Lung (tissue), 11 donors: ENCODE measurements at regions not wholly inside any gene's neighbourhood (a gene's known extent, or its start where the extent isn't known, plus 50 kb on each side); places are given as distances from the start of the nearest gene placed in this dataset.

Experiments
- ATAC-seq: fragments of 200-7000 bp; cut with Tn5 transposase; one replicate; pipeline ENCODE4 v1.9.1; 2020; ENCODE audit warnings: moderate number of reproducible peaks; ENCODE audit not compliant: insufficient read depth, low FRiP score
- DNase-seq, 3 donors: peaks; one replicate each; pipeline ENCODE4 v3.0.0-alpha.2; 2013 to 2017
- H3K27ac ChIP-seq, 2 donors: one replicate each; pipeline ENCODE4 v1.5.1; 2013; ENCODE audit warnings: mild to moderate bottlenecking in 2 of 2, moderate library complexity in 2 of 2, control low read depth in 1 of 2, inconsistent platforms in 1 of 2, low read depth in 1 of 2, low read length in 1 of 2
- H3K27me3 ChIP-seq, 3 donors: one replicate each; pipeline ENCODE4 v1.5.1; 2013; ENCODE audit warnings: low read length in 2 of 3; ENCODE audit not compliant: control insufficient read depth in 3 of 3, insufficient read depth in 3 of 3
- H3K36me3 ChIP-seq, 4 donors: one replicate each; pipeline ENCODE4 v1.5.1; 2013; ENCODE audit warnings: low read length in 4 of 4, mild to moderate bottlenecking in 1 of 4, moderate library complexity in 1 of 4; ENCODE audit not compliant: control insufficient read depth in 4 of 4, insufficient read depth in 4 of 4
- H3K4me1 ChIP-seq, 5 donors: one replicate each; pipeline ENCODE4 v1.5.1; 2013; ENCODE audit warnings: low read length in 5 of 5, mild to moderate bottlenecking in 2 of 5, moderate library complexity in 1 of 5; ENCODE audit not compliant: control insufficient read depth in 5 of 5, insufficient read depth in 5 of 5
- H3K4me3 ChIP-seq: one replicate; pipeline ENCODE4 v1.5.1; 2013; ENCODE audit warnings: mild to moderate bottlenecking, control low read depth, moderate library complexity
- H3K9ac ChIP-seq, 2 donors: one replicate each; pipeline ENCODE4 v1.5.1; 2013; ENCODE audit warnings: low read length in 2 of 2, control low read depth in 1 of 2; ENCODE audit not compliant: insufficient read depth in 1 of 2
- H3K9me3 ChIP-seq, 4 donors: one replicate each; pipeline ENCODE4 v1.5.1; 2013; ENCODE audit warnings: low read length in 3 of 4, mild to moderate bottlenecking in 1 of 4, moderate library complexity in 1 of 4; ENCODE audit not compliant: control insufficient read depth in 4 of 4, insufficient read depth in 3 of 4
- CTCF ChIP-seq: IDR thresholded peaks from 2 replicates; pipeline ENCODE4 v1.5.1; 2012; ENCODE audit warnings: mild to moderate bottlenecking; ENCODE audit errors: control extremely low read depth, extremely low read depth
- WGBS, 2 donors: extraction: QIAGEN DNeasy Blood & Tissue Kit; methylation state at CpG; one replicate each; pipeline ENCODE4 v1.1.7; 2013; 5-methylcytosine and 5-hydroxymethylcytosine counted together
- donor health status: control.
- donor health status: control.
- donor health status: Bipolar disorder and iron deficiency.
- donor health status: healthy.
- donor health status: DM: yes; HTN: yes; CAD: no.

DNA sequence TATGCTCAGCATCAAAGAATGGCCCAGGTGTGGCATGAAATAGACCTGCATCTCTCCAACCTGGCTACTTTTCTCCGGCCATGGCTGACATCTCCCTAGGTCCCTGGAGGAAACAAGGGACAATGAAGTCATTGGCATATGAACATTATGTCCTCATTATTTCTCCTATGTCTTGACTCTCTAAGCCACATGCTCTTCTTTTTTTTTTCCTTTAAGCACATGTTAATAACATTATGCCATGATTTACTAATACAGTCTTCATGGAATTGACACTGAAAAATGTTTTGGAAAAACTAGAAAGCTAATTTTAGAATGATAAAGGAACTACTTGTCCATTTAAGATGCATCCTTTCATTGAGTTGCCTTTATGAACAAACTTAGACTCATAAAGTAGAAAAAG, 628.9 kb downstream of the TNS3 start:
- no peak overlapping the region for H3K4me3 ChIP-seq
- DNase-seq (no peak), ATAC-seq (no peak)
- H3K4me1 ChIP-seq: peaks cover 0 to 7% (median 2%) of the 10 kb centered on the region in 5 donors
- WGBS, 2 donors: 97 to 100% methylated on average over 1 of the region's 1 CpG
- H3K27me3 ChIP-seq: no peaks in the 10 kb centered on the region
- no peak overlapping the region for H3K9ac ChIP-seq
- H3K27ac ChIP-seq: no peak overlapping the region
- no peaks in the 10 kb centered on the region for H3K36me3 ChIP-seq
- H3K9me3 ChIP-seq: no peaks in the 10 kb centered on the region
- TF ChIP-seq CTCF: no peak

DNA sequence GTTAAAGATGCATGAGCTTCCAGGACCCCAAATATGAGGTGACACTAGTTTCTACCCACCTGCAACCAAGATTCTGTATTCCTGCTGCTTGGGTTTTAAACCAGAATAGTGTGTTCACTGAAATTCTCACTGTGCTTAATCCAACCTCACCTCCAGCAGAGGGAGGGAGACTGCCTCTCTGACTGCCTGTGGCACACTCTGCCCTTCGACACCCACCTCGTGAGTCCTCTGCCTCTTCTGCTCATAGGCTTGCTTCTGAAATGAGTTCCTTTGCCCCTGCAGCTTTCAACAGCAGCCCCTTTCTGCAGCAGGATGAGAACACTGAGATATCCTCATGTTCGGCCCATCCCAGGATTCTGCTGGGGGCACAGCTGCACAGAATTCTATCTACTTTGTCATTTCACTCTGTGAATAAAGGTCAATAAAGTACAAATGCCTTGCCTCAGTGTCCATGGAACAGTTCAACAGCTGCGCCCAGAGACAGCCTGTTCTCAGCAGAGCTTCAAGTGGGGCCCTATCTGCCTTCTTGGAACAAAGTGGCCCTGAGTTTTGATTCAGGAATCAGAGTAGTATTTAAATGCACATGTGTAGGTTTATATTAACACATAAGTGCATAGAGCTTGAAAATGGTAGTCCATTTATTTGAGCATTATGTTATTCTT, 632.5 kb downstream of the TNS3 start:
- Histone ChIP-seq H3K4me1 (peaks cover 0 to 3% (median 2%) of the 10 kb centered on the region in 5 donors), H3K27me3 (no peaks in the 10 kb centered on the region), H3K27ac (no peak overlapping the region), H3K36me3 (no peaks in the 10 kb centered on the region), H3K4me3 (no peak overlapping the region), H3K9ac (no peak overlapping the region), H3K9me3 (no peaks in the 10 kb centered on the region)
- ATAC-seq (no peak), DNase-seq (no peak)
- TF ChIP-seq CTCF: no peak
- 64 to 75% methylated on average over 4 of the region's 4 CpGs for WGBS, 2 donors

DNA sequence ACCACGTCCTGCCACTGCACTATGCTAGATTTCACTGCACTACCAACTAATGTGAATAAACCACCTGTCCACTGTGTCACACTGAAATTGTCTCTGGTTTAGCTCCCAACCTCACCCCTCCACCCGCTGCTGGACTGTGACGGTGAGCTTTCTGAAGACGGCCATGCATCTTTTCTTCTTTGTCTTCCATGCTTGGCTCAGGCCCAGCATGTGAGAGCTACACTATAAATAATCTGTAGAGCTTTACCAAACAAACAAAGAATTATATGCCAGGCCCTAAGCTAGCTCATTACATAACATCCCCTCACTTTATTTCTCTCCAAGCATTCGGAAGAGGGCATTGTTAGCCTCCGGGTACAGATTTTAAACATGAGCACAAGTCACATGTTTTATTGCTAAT, 633.2 kb downstream of the TNS3 start:
- H3K9me3 ChIP-seq: no peaks in the 10 kb centered on the region
- TF ChIP-seq CTCF: no peak
- H3K36me3 ChIP-seq: no peaks in the 10 kb centered on the region
- no peaks in the 10 kb centered on the region for H3K4me1 ChIP-seq
- no peak overlapping the region for H3K9ac ChIP-seq
- WGBS, 2 donors: 65 to 79% methylated on average over 6 of the region's 6 CpGs
- no peaks in the 10 kb centered on the region for H3K27me3 ChIP-seq
- ATAC-seq (no peak), DNase-seq (no peak)
- H3K27ac ChIP-seq: no peak overlapping the region
- H3K4me3 ChIP-seq: no peak overlapping the region

GRCh38 chr7:46945328-46945727, 636.6 kb downstream of the TNS3 start:
- no peaks in the 10 kb centered on the region for H3K27me3 ChIP-seq
- H3K27ac ChIP-seq: no peak overlapping the region
- no peaks in the 10 kb centered on the region for H3K9me3 ChIP-seq
- H3K9ac ChIP-seq: no peak overlapping the region
- no peaks in the 10 kb centered on the region for H3K36me3 ChIP-seq
- DNase-seq (no peak), ATAC-seq (no peak)
- no peak overlapping the region for H3K4me3 ChIP-seq
- no peaks in the 10 kb centered on the region for H3K4me1 ChIP-seq
- TF ChIP-seq CTCF: no peak
